HepG2 (cell line): ENCODE measurements at regions not wholly inside any gene's neighbourhood (a gene's known extent, or its start where the extent isn't known, plus 50 kb on each side); places are given as distances from the start of the nearest gene placed in this dataset.
"Not testable (repeated sequence)": the region's sequence is repeated elsewhere in the genome, so short reads cannot be mapped to it uniquely, and the experiment has no call there.

Experiments used
- ATAC-seq: fragments of 200-7000 bp; cut with Tn5 transposase; 3 replicates; pipeline ENCODE4 v1.9.1; 2020; ENCODE audit warnings: mild to moderate bottlenecking, moderate library complexity
- BruUV-seq: library from RNA; stranded (reverse); fragments of 400-500 nt; replicated peaks from 2 replicates; lab custom pipeline; 2021; lab: Mats Ljungman, UMichigan
- CTCF ChIA-PET: fragments of 300-600 bp; formaldehyde crosslinking; extraction: SDS; loops from one replicate; lab custom pipeline; 2021; ENCODE audit warnings: low total read pairs, inconsistent platforms, low intra/inter-chr PET ratio; lab: Yijun Ruan, JAX
- POLR2A ChIA-PET: fragments of 350-600 bp; sonication (Branson Sonifier 250); formaldehyde crosslinking; loops from one replicate; lab custom pipeline; 2020; ENCODE audit warnings: antibody characterized with exemption, inconsistent platforms; lab: Yijun Ruan, JAX
- DNase-seq: peaks from one replicate; pipeline ENCODE4 v3.0.0-alpha.2; 2015; ENCODE audit warnings: low spot score
- FAIRE-seq: peaks from 3 replicates; lab custom pipeline; 2011; peaks lifted over from hg19 to GRCh38; lab: Jason Lieb, UNC
- H2AFZ ChIP-seq: one replicate; pipeline ENCODE4 v1.6.1; 2011; ENCODE audit warnings: low read length, inconsistent platforms
- H3K27ac ChIP-seq: fragments of 300-600 bp; 3 replicates; pipeline ENCODE4 v1.8.0; 2011; ENCODE audit warnings: mixed run types, mild to moderate bottlenecking, mixed read lengths, low read length, inconsistent platforms; ENCODE audit not compliant: insufficient read depth; ENCODE audit errors: extremely low read length
- H3K27me3 ChIP-seq, 2 experiments: fragments of 200-600 bp in 1 of 2; 2 replicates in 1 of 2; 3 replicates in 1 of 2; pipeline versions ENCODE4 v1.6.0 to v1.8.0; 2011; ENCODE audit warnings: low read length in 2 of 2, mild to moderate bottlenecking in 2 of 2, moderate library complexity in 2 of 2, inconsistent platforms in 1 of 2; ENCODE audit not compliant: insufficient read depth in 2 of 2, control insufficient read depth in 1 of 2
- H3K36me3 ChIP-seq, 2 experiments: fragments of 200-600 bp in 1 of 2; replicated peaks in 1 of 2; 2 replicates in 1 of 2; 3 replicates in 1 of 2; pipeline versions ENCODE4 v1.5.1 to v1.8.0; 2011; ENCODE audit warnings: low read length in 2 of 2, inconsistent platforms in 1 of 2; ENCODE audit not compliant: insufficient read depth in 2 of 2, control insufficient read depth in 1 of 2
- H3K4me1 ChIP-seq: 2 replicates; pipeline ENCODE4 v1.5.1; 2012; ENCODE audit warnings: low read length, inconsistent platforms; ENCODE audit not compliant: insufficient read depth
- H3K4me2 ChIP-seq: 2 replicates; pipeline ENCODE4 v1.6.0; 2011; ENCODE audit warnings: low read depth, low read length, inconsistent platforms
- H3K4me3 ChIP-seq, 3 experiments: fragments of 200-600 bp in 1 of 3; sonication (generic), shearing (Covaris generic) in 1 of 3; replicated peaks in 1 of 3; 2 replicates each; pipeline ENCODE4 v1.5.1; 2011 to 2016; ENCODE audit warnings: low read length in 3 of 3, inconsistent platforms in 2 of 3, low read depth in 2 of 3, mild to moderate bottlenecking in 2 of 3, control low read depth in 1 of 3, mixed read lengths in 1 of 3; ENCODE audit not compliant: insufficient read depth in 1 of 3
- H3K79me2 ChIP-seq: one replicate; pipeline ENCODE4 v1.6.1; 2011; ENCODE audit warnings: low read length, inconsistent platforms; ENCODE audit not compliant: insufficient read depth
- H3K9ac ChIP-seq: 2 replicates; pipeline ENCODE4 v1.6.0; 2011; ENCODE audit warnings: mild to moderate bottlenecking, low read depth, low read length, inconsistent platforms; ENCODE audit not compliant: insufficient read depth
- H3K9me3 ChIP-seq: 2 replicates; pipeline ENCODE4 v1.5.1; 2012; ENCODE audit warnings: mild to moderate bottlenecking, low read length
- H4K20me1 ChIP-seq: 2 replicates; pipeline ENCODE4 v1.6.0; 2011; ENCODE audit warnings: inconsistent platforms, mild to moderate bottlenecking, low read length, moderate library complexity; ENCODE audit not compliant: insufficient read depth
- ATF7 ChIP-seq, 2 experiments: fragments of 450-650 bp in 1 of 2; sonication (generic) in 1 of 2; formaldehyde crosslinking in 1 of 2; IDR thresholded peaks; 2 replicates each; pipeline versions ENCODE4 v1.4.0 to v1.6.1; 2016 to 2020; ENCODE audit warnings: antibody characterized with exemption in 1 of 2, mild to moderate bottlenecking in 1 of 2, missing genetic modification reagents in 1 of 2
- ATM ChIP-seq: fragments of 450-650 bp; IDR thresholded peaks from 2 replicates; pipeline ENCODE4 v1.7.1; 2017; ENCODE audit warnings: mild to moderate bottlenecking, borderline replicate concordance
- GATA4 ChIP-seq: sonication (generic); IDR thresholded peaks from 2 replicates; pipeline ENCODE4 v1.6.1; 2016; ENCODE audit warnings: antibody characterized with exemption, low read depth, borderline replicate concordance
- HOMEZ ChIP-seq: IDR thresholded peaks from 2 replicates; pipeline ENCODE4 v1.6.1; 2016; ENCODE audit warnings: low read depth
- NFRKB ChIP-seq: fragments of 450-650 bp; IDR thresholded peaks from 2 replicates; pipeline ENCODE4 v1.6.1; 2017
- SP1 ChIP-seq, 2 experiments: fragments of 450-650 bp in 1 of 2; sonication (generic) in 1 of 2; formaldehyde crosslinking in 1 of 2; IDR thresholded peaks; 2 replicates each; pipeline versions ENCODE4 v1.4.0 to v1.6.1; 2016 to 2020; ENCODE audit warnings: missing genetic modification reagents in 1 of 2
- TBX2 ChIP-seq: sonication (generic); formaldehyde crosslinking; IDR thresholded peaks from 2 replicates; pipeline ENCODE4 v1.5.0; 2020; ENCODE audit warnings: missing genetic modification reagents, mild to moderate bottlenecking, borderline replicate concordance
- ZNF205 ChIP-seq: IDR thresholded peaks from 2 replicates; pipeline ENCODE4 v1.6.1; 2018; ENCODE audit warnings: missing biosample characterization, missing genetic modification reagents
- ZNF460 ChIP-seq: sonication (generic); formaldehyde crosslinking; IDR thresholded peaks from 2 replicates; pipeline ENCODE4 v1.5.1; 2020; ENCODE audit warnings: missing genetic modification reagents, mild to moderate bottlenecking, borderline replicate concordance
- ZNF496 ChIP-seq: sonication (generic); formaldehyde crosslinking; IDR thresholded peaks from 2 replicates; pipeline ENCODE4 v1.8.1; 2023; ENCODE audit warnings: mild to moderate bottlenecking, moderate library complexity, missing genetic modification reagents; ENCODE audit not compliant: insufficient replicate concordance
- WGBS: methylation state at CpG from one replicate; pipeline ENCODE4 v1.1.6; 2017; ENCODE audit warnings: low lambda C conversion rate; 5-methylcytosine and 5-hydroxymethylcytosine counted together
- in situ Hi-C: cut with HindIII; loops from 2 replicates; pipeline ENCODE4 v1.10.0; 2017; ENCODE audit warnings: low pct_unique_long_range_greater_than_20kb; ENCODE audit not compliant: extremely low pct_ligation_motif_present
- intact Hi-C: fragments of 100-400 bp; cut with micrococcal nuclease; formaldehyde crosslinking; loops from one replicate; pipeline ENCODE4 v1.10.0; 2022; ENCODE audit not compliant: unreplicated experiment

DNA sequence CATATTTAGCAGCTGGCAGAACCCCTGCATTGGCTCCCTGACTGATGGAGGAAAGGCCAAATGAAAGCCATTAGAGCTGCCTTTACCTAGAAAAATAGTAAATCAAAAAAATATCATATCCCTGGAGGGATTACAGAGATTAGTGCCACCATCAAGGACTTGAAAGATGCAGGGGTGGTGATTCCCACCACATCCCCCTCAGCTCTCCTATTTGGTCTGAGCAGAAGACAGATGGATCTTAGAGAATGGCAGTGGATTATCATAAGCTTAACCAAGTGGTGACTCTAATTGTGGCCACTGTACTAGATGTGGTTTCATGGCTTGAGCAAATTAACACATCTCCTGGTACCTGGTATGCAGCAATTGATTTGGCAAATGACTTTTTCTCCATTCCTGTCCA lies 114.9 kb upstream of the RMP24 start:
- intact Hi-C loops, DNase-seq, H3K9me3 ChIP-seq, H3K4me2 ChIP-seq, H2AFZ ChIP-seq, H3K36me3 ChIP-seq, H3K4me3 ChIP-seq, FAIRE-seq, H3K27me3 ChIP-seq, H3K27ac ChIP-seq, POLR2A ChIA-PET, BruUV-seq, in situ Hi-C loops, H3K9ac ChIP-seq, CTCF ChIA-PET, H4K20me1 ChIP-seq, H3K4me1 ChIP-seq, H3K79me2 ChIP-seq, ATAC-seq: not testable (repeated sequence)

DNA sequence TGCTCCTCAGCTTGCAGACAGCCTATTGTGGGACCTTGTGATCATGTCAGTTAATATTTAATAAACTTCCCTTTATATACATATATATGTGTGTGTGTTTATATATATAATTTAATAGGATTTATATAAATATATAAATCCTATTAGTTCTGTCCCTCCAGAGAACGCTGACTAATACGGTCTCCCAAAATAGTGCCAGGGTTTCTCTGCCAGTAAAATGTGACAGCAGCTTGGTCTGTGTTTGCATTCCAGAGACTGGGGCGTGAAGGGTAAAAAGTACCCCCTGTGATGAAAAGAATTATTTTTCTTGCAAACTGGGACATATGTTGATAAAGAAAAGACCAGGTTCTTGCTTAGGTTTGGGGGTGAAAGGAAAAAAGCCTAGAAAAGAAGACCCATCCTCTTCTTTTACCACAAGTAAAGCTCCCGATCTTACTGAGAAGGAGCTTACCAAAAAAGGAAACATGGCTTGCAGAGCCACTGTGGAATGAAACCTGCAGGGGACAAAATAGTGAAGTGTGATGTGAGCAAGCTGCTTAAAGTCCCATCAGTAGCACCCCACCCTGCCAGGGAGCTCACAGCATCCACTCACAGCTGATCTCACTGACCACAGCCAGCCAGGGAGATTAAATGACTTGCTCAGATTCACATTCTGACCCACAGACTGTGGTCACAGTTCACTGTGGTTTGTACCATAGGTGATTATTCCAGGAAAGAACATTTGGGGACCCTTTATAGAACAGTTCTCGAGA lies 110.9 kb upstream of the RMP24 start:
- ATAC-seq: no peak

More for the DNA sequence above, 110.9 kb upstream of the RMP24 start:
- intact Hi-C loops: no loop called here
- FAIRE-seq (no peak), DNase-seq (no peak)
- Histone ChIP-seq H3K27ac (no peak overlapping the region), H3K36me3 (no peaks in the 10 kb centered on the region), H3K9ac (no peak overlapping the region), H3K4me2 (no peak overlapping the region; the same call in 1 of the 2 replicates), H3K27me3 (no peaks in the 10 kb centered on the region), H2AFZ (no peak overlapping the region), H4K20me1 (no peaks in the 10 kb centered on the region), H3K9me3 (no peaks in the 10 kb centered on the region), H3K4me1 (peaks cover 8% of the 10 kb centered on the region; the same call in 1 of the 2 replicates), H3K79me2 (no peaks in the 10 kb centered on the region), H3K4me3 (no peak overlapping the region)
- in situ Hi-C loops: no loop called here
- TF ChIP-seq TBX2 (CRISPR knock-in tag) (no peak), NFRKB (no peak), SP1 (IDR thresholded peaks at IDR 0.05) (no peak), SP1 (CRISPR knock-in tag; IDR thresholded peaks at IDR 0.05) (no peak), ZNF496 (no peak), ATM (no peak), ZNF460 (no peak), ATF7 (IDR thresholded peaks at IDR 0.05) (no peak), ATF7 (CRISPR knock-in tag; IDR thresholded peaks at IDR 0.05) (no peak), ZNF205 (CRISPR knock-in tag) (no peak), HOMEZ (CRISPR knock-in tag) (no peak), GATA4 (no peak)
- CTCF ChIA-PET: no interaction called here
- 57% methylated on average over 5 of the region's 5 CpGs for WGBS
- POLR2A ChIA-PET: no interaction called here
- BruUV-seq: no TSS peak
